C4-2B (cell line): ENCODE measurements at regions not wholly inside any gene's neighbourhood (a gene's known extent, or its start where the extent isn't known, plus 50 kb on each side); places are given as distances from the start of the nearest gene placed in this dataset.

Experiments
- ZFX ChIP-seq: fragments of 450-650 bp; IDR thresholded peaks from 2 replicates; pipeline ENCODE4 v1.6.1; 2017
- TF ChIP-seq, protein P1 (sequence below): fragments of 450-650 bp; conservative IDR thresholded peaks from 2 replicates; pipeline ENCODE4 v1.5.1; 2017; ENCODE audit warnings: mild to moderate bottlenecking

GRCh38 chr2:37858725-37859267 lies 66.3 kb upstream of the RMDN2 start:
- no peak for TF ChIP-seq ZFX
- TF ChIP-seq, protein P1, sequence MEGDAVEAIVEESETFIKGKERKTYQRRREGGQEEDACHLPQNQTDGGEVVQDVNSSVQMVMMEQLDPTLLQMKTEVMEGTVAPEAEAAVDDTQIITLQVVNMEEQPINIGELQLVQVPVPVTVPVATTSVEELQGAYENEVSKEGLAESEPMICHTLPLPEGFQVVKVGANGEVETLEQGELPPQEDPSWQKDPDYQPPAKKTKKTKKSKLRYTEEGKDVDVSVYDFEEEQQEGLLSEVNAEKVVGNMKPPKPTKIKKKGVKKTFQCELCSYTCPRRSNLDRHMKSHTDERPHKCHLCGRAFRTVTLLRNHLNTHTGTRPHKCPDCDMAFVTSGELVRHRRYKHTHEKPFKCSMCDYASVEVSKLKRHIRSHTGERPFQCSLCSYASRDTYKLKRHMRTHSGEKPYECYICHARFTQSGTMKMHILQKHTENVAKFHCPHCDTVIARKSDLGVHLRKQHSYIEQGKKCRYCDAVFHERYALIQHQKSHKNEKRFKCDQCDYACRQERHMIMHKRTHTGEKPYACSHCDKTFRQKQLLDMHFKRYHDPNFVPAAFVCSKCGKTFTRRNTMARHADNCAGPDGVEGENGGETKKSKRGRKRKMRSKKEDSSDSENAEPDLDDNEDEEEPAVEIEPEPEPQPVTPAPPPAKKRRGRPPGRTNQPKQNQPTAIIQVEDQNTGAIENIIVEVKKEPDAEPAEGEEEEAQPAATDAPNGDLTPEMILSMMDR = no peak
